HCT116 (cell line): ENCODE measurements at regions not wholly inside any gene's neighbourhood (a gene's known extent, or its start where the extent isn't known, plus 50 kb on each side); places are given as distances from the start of the nearest gene placed in this dataset.

Source experiments
- ATF3 ChIP-seq: IDR thresholded peaks from 2 replicates; pipeline ENCODE4 v1.6.1; 2012
- CEBPB ChIP-seq: IDR thresholded peaks from 2 replicates; pipeline ENCODE4 v1.6.1; 2012; ENCODE audit warnings: low read depth
- CTCF ChIP-seq, 3 experiments: fragments of 200-600 bp in 1 of 3; sonication (generic) in 1 of 3; IDR thresholded peaks in 2 of 3; conservative IDR thresholded peaks in 1 of 3; 2 replicates each; pipeline ENCODE4 v1.5.1; 2012 to 2017; ENCODE audit warnings: low read depth in 2 of 3, low read length in 2 of 3, antibody characterized with exemption in 1 of 3, borderline replicate concordance in 1 of 3, control low read depth in 1 of 3, mild to moderate bottlenecking in 1 of 3, mixed read lengths in 1 of 3, mixed run types in 1 of 3, moderate library complexity in 1 of 3; ENCODE audit not compliant: insufficient read depth in 1 of 3
- EGR1 ChIP-seq: IDR thresholded peaks from 2 replicates; pipeline ENCODE4 v1.6.1; 2012; ENCODE audit warnings: low read depth
- EZH2 ChIP-seq: fragments of 200-600 bp; sonication (generic); IDR thresholded peaks from 2 replicates; pipeline ENCODE4 v1.6.1; 2017; ENCODE audit warnings: antibody characterized with exemption, mixed run types
- JUND ChIP-seq: IDR thresholded peaks from 2 replicates; pipeline ENCODE4 v1.6.1; 2012
- MAX ChIP-seq: IDR thresholded peaks from 2 replicates; pipeline ENCODE4 v1.6.1; 2012
- POLR2A ChIP-seq: IDR thresholded peaks from 2 replicates; pipeline ENCODE4 v1.7.0; 2011; ENCODE audit warnings: borderline replicate concordance; ENCODE audit not compliant: insufficient read depth, insufficient read length; ENCODE audit errors: extremely low read depth
- RAD21 ChIP-seq: IDR thresholded peaks from 2 replicates; pipeline ENCODE4 v1.6.1; 2012; ENCODE audit warnings: low read depth, mild to moderate bottlenecking
- SP1 ChIP-seq: IDR thresholded peaks from 2 replicates; pipeline ENCODE4 v1.6.1; 2012; ENCODE audit warnings: low read depth
- TCF7L2 ChIP-seq: IDR thresholded peaks from 2 replicates; pipeline ENCODE4 v1.7.0; 2011; ENCODE audit warnings: borderline replicate concordance, inconsistent platforms; ENCODE audit not compliant: insufficient read depth, insufficient read length; ENCODE audit errors: extremely low read depth
- YY1 ChIP-seq: IDR thresholded peaks from 2 replicates; pipeline ENCODE4 v1.6.1; 2011; ENCODE audit warnings: low read length, low read depth, moderate library complexity, mild to moderate bottlenecking; ENCODE audit not compliant: insufficient replicate concordance; ENCODE audit errors: extremely low read depth
- ZBTB33 ChIP-seq: IDR thresholded peaks from 2 replicates; pipeline ENCODE4 v1.6.1; 2011; ENCODE audit warnings: mild to moderate bottlenecking, low read length, moderate library complexity; ENCODE audit not compliant: insufficient replicate concordance; ENCODE audit errors: extremely low read depth

GRCh38 chr15:94588993-94589392 lies 357.6 kb downstream of the MCTP2 start:
- no peak for TF ChIP-seq CTCF (IDR thresholded peaks at IDR 0.05 in 2 of 3, conservative IDR thresholded peaks at IDR 0.05 in 1 of 3; ENCODE audit: borderline replicate concordance in 1 of 3, insufficient read depth in 1 of 3, low read depth in 2 of 3, low read length in 2 of 3)
- no peak for TF ChIP-seq JUND
- TF ChIP-seq CEBPB: no peak
- TF ChIP-seq POLR2A: no peak
- TF ChIP-seq YY1: no peak
- TF ChIP-seq EGR1: no peak
- TF ChIP-seq TCF7L2: no peak
- TF ChIP-seq EZH2: no peak
- no peak for TF ChIP-seq RAD21
- no peak for TF ChIP-seq MAX
- no peak for TF ChIP-seq ATF3
- no peak for TF ChIP-seq SP1
- no peak for TF ChIP-seq ZBTB33
